GM18505 (cell line): ENCODE measurements at regions not wholly inside any gene's neighbourhood (a gene's known extent, or its start where the extent isn't known, plus 50 kb on each side); places are given as distances from the start of the nearest gene placed in this dataset.
"Not testable (repeated sequence)": the region's sequence is repeated elsewhere in the genome, so short reads cannot be mapped to it uniquely, and the experiment has no call there.

Experiments used
- ATAC-seq: cut with Tn5 transposase; IDR thresholded peaks from one replicate; pipeline ENCODE4 v1.9.1; 2021; ENCODE audit not compliant: unreplicated experiment
- POLR2A ChIP-seq: IDR thresholded peaks from 4 replicates; pipeline ENCODE4 v1.6.1; 2011; ENCODE audit warnings: borderline replicate concordance; ENCODE audit not compliant: insufficient read depth, insufficient read length; ENCODE audit errors: extremely low read depth

DNA sequence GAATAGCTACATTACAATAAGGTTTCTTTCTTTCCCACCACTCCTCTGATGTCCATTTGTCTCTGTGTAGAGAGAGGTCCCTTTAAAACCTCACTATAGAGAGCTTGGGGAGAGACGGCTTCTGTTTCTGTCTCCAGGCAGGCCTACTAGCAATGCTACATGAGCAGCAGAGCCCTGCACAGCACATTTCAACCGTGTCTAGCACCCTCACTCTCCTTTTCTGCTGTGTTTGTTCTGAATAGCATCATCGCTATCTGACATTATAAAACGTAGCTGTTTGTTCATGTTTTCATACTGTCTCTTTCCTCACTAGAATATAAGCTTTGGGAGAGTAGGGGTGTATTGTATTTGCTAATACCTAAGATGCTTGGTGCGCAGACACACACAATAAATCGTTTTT is 487.8 kb upstream of the DPP6 start:
- no peak for TF ChIP-seq POLR2A
- no peak for ATAC-seq

- TF ChIP-seq POLR2A, result no peak
- ATAC-seq, result no peak
Observed at GRCh38 chr7:153566324-153566723, 485.9 kb upstream of the DPP6 start.

DNA sequence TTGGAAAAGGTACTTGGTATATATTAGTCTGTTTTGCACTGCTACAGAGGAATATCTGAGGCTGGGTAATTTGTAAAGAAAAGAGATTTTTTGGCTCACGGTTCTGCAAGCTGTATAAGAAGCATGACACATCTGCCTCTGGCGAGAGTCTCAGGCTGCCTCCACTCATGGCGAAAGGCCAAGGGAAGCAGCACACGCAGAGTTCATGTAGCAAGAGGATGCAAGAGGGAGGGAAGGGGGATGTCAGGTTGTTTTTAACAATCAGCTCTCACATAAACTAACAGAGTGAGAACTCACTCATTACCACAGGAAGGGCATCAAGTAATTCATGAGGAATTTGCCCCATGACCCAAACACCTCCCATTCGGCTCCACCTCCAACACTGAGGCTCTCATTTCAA is 484.8 kb upstream of the DPP6 start:
- no peak for ATAC-seq

DNA sequence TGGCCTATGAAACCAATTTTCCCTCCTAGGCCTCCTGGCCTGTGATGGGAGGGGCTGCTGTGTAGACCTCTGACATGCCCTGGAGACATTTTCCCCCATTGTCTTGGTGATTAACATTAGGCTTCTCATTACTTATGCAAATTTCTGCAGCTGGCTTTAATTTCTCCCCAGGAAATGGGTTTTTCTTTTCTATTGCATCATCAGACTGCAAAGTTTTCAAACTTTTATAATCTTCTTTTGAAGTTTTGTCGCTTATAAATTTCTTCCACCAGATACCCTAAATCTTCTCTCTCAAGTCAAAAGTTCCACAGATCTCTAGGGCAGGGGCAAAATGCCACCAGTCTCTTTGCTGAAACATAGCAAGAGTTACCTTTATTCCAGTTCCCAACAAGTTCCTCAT is 482.7 kb upstream of the DPP6 start:
- not testable (repeated sequence) for ATAC-seq

More for the DNA sequence above, 484.8 kb upstream of the DPP6 start:
- TF ChIP-seq POLR2A, result no peak

DNA sequence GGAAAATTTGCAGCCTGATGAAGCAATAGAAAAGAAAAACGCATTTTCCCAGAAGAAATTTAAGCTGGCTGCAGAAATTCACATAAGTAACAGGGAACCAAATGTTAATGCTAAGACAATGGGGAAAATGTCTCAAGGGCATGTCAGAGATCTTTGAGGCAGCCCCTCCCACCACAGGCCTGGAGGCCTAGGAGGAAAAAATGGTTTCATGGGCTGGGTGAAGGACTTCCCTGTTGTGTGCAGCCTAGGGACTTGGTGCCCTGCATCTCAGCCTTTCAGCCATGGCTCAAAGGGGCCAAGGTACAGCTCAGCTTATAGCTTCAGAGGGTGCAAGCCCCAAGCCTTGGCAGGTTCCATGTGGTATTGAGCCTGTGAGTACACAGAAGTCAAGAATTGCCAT is 476.1 kb upstream of the DPP6 start:
- no peak for TF ChIP-seq POLR2A
- no peak for ATAC-seq

- TF ChIP-seq POLR2A, result no peak
- ATAC-seq, result no peak
Observed at GRCh38 chr7:153581419-153581818, 470.8 kb upstream of the DPP6 start.

DNA sequence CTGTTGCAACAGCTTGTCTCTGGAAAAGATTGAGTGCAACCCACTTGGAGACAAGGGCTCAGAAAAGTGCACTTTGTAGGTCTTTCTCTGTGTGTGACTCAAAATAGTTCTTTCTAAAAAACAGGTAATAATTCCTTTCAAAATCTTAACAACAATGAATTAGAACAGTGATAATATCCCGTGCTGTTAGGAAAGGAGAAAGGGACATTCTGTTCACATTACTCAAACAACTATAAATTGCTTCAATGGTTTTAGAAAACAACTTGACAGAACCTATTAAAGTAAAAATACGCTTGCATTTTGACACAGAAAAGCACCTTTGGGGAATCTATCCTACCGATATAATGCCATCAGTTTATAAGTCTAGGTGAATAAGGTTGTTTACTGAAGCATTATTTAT is 468.1 kb upstream of the DPP6 start:
- no peak for ATAC-seq
- no peak for TF ChIP-seq POLR2A

DNA sequence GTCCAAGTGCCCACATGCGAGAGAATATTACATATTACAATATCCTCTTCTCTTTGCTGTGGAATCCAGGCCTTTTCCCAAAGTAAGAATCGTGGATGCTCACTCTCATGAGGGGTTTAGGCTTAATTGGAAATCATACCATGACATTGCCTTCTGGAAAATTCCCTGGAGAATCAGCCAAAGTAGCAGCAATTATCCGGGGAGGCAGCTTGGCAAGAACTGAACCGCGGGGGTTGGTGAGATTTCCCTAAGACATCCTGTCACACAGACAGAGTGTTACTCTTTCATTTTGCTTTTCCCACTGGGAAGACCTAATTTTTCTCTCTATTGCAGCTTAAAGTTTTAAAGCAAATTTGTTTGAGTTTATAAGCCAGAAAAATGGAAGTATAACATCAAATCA is 463.6 kb upstream of the DPP6 start:
- no peak for TF ChIP-seq POLR2A
- no peak for ATAC-seq

DNA sequence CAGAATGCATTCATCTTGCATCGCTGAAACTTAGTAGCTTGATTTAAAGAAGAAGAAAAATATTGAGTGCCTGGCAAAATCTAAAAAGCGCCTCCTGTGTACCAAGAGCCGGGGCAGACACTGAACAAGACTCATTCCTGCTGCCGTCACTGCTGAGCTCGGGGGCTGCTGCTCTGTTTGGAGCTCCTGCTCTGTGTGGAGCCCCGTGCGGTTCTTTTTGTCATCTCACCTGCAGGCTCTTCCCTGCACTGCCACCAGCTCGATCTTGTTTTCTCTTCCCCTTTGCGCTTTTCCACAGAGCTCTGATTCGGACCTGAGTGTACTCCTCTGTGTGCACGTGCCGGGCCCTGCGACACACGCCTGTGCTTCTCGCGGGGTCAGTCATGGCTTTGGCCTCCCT is 462.1 kb upstream of the DPP6 start:
- ATAC-seq, result no peak
- no peak for TF ChIP-seq POLR2A

GRCh38 chr7:153590571-153590970 is 461.6 kb upstream of the DPP6 start:
- no peak for TF ChIP-seq POLR2A
- ATAC-seq, result no peak

DNA sequence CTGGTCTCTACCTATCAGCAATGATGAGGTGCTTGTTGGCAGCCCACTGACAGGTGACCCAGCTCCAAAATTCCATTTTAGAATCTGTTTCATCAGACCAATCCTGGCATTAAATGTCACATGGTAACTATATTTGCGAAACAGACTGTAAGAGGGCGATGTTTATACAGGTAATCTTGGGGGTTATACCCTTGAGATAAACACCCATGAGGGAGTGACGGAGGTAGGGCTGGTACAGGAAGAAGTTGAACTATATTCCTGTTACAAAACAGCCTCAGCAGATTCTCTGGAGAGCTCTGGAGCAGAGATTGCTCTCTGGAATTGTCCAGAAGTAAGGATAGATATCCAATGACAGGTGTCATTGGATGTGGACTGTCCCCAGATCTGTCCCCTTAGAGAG is 444.8 kb upstream of the DPP6 start:
- TF ChIP-seq POLR2A, result no peak
- ATAC-seq, result no peak

DNA sequence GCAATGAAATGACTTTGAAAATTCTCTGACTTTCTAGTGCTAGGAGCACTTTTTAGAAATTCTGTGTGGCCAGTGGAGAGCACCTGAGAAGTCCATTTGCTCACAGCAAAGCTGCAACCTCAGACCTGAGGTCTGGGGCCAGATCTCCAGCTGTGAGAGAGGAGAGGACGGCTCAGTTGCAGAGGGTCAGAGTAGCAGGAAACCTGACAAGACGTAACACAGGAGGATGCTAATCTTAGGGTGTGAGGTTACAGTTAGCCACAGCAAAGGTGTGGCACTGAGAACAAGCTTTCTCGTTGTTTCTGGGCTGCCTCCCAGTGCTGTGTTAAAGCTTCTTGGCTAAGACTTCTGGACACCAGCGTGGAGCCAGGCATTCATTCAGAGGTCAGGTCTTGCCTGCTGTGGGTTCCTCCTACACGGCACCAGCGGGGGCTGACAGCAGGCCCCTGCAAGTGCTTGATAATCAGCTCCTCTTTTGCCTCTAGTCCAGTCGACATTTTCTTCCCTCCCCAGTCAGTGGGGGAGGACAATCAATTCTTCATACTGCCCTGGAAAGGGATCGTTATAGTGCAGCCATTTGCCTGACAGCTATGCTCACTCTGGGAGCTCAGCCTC is 435.4 kb upstream of the DPP6 start:
- no peak for TF ChIP-seq POLR2A
- ATAC-seq, result no peak

DNA sequence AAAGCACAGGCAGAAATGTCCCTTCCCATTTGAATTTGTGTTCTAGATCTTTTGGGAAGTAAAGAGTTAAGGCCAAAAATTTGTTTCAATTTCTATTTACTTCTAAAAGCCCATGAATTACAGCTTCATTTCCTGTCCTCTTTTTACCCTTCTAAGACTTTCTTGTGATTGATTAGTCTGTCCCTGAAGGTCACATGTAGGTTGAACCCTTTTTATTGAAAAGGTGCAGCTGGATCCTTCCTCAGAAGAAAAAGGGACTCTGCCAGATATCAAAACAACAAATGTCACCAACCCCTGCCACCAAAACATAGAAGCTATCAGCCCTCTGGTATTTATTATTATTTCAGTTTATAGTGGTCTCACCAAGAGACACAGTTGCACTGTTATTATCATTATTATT is 424.9 kb upstream of the DPP6 start:
- TF ChIP-seq POLR2A, result no peak
- ATAC-seq, result no peak

- TF ChIP-seq POLR2A, result no peak
- ATAC-seq, result no peak
Observed at GRCh38 chr7:153628406-153628805, 423.8 kb upstream of the DPP6 start.

DNA sequence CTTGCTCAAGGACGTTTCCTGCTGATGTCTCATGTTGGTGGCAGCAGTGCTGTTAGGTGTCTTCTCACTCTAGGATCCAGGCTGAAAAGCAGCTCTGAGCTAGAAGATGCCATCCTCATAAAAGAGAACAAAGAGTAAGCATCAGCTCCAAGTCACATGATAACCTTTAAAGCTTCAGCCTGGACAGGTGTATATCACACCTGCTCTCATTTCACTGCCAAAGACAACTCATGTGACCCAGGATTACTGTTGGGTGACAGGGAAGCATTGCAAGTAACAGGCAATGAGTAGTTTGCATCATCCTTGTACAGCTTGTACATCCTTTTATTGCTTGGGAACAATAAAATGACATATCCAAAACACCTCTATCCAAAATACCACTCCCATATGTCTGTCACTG is 423.4 kb upstream of the DPP6 start:
- no peak for ATAC-seq
- no peak for TF ChIP-seq POLR2A
